CMK (cell line): ENCODE measurements at regions not wholly inside any gene's neighbourhood (a gene's known extent, or its start where the extent isn't known, plus 50 kb on each side); places are given as distances from the start of the nearest gene placed in this dataset.

Experiments
- DNase-seq: peaks from one replicate; pipeline ENCODE4 v3.0.0-alpha.2; 2010; ENCODE audit warnings: low read depth

DNA sequence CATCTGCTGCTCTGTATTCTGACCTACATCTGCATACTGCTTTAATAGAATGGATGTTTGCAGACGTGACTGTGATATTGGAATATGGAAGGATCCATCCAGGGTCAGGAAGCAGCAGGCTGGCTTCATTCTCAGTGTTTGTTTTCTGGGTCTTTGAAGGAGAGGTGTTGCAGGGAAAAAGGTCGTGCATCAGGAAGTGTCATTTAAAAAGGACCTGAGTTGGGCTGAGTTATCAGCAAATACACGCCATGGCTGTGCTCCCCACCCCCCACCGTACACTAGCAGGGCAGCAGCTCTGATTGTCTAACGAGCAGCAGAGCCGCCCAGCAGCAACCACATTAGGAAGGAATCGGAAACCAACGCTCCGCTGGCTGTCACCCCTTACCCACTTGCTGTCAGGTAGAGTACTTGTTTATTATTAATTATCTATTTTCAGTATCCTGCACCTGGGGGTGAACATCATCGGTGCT is 63.1 kb upstream of the STEAP1B start:
- DNase-seq = no peak

DNA sequence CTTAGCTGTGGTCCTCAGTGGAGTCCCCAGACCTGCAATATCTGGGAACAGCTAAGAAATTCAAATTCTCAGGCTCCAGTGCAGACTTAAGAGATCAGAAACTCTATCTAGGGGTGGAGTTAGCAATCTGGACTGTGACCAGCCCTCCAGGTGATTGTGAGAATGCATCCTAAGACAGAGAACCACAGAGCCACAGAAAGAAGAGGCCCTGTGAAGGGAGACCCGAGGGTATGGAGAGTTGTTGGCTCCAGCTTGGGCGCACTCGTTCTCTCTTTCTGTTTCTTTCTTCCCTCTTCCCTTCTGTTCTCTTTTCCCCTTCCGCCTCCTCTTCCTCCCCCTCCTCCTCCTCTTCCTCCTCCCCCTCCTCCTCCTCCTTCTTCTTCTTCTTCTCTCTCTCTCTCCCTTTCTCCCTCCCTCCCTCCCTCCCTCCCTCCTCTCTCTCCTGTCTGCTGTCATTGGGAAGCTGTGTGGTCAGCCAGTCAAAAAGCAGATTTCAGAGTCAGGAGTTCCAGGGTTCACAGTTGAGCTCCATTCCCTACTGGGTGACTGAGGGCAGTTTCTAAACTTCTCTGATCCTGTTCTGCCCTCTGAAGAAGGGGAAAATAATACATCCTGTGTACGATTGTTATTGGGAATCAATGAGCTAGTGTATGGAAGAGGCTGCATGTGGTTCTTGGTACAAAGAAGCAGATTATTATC is 62.1 kb upstream of the STEAP1B start:
- DNase-seq = no peak

DNA sequence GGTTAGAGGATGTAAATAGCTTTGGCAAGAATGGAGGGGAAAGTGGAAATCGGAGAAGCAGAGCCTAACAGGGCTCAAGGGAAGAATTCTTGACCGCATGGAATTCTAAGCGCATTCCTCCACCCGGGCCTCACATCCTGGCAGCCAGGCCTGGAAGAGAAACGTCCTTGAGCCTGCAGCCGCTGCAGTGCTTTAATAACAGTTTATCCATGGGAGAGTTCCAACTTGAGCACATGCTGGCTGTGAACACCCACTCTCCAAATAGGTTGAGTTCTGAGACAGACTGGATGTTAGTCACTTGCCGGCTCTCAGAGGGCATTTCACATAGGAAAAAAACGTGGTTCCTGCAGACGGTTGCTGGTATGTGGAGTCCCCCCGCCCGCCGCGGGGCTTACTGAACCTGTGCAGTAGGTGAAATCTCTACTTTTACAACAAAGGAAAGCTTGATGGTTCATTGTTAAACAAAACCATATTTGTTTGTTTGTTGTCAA is 61.4 kb upstream of the STEAP1B start:
- no peak for DNase-seq

DNA sequence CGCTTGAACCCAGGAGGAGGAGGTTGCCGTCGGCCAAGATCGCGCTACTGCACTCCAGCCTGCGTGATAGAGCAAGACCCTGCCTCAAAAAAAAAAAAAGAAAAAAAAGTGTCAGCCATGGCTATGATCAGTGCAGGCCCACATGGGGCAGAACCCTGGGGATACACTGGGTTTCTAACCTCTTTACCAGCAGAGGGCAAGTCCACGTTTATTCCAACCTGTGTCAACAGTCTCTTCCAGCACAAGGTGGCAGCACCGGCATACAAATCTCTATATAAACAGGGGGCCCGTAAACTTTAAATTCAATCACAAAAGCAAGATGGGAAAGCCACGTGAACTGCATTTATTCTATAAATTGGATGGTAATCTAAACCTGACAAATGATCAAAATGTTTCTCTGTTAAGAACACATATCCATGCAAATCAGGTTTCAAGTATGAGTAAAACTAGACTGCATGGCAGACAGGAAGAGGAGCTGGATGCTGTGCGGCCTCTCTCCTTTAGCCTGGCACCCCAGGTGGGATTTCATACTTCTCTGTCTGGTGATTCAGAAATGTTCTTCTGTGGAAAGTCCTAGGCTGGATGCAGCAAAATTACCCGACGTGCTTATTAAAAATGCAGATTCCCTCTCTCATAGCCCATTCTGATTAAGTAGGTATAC is 60.0 kb upstream of the STEAP1B start:
- DNase-seq = no peak

DNA sequence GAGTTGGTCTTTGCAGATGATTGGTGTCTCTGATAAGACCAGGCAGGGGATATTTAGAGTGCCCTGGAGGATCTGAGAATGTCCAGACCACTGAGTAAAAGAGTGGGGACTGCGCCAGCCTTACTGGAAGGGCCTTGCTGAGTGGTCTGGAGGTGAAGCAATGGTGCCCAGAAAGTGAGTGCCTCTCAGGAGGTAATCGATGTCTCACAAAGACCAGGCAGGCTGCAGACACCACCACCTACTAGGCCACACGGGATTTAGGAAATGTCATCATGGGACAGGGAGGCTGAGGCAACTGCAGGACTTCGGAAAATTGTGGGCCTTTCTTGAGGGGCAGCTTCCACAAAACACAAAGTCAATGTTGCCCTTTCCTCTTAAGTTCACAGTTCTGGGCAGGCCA is 57.2 kb upstream of the STEAP1B start:
- DNase-seq = no peak

DNA sequence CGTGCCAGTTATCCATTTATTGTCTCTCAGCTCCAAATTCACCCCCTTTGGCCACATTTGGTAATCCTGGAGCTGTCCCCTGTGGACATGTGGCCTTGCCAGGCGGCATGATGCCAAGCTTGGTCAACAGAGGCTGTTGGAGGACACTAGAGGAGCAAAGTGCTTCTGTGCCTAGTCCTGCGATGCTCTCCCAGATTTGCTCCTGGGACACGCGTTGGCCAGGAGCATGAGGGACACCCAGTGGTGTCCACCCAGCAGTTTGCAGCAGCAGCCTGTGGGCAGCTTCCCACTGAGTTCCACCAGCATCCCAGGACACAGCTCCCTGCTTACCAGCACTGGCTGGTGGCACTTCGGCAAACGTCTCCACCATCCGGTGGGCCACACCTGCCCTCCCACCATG is 55.5 kb upstream of the STEAP1B start:
- DNase-seq = no peak

DNA sequence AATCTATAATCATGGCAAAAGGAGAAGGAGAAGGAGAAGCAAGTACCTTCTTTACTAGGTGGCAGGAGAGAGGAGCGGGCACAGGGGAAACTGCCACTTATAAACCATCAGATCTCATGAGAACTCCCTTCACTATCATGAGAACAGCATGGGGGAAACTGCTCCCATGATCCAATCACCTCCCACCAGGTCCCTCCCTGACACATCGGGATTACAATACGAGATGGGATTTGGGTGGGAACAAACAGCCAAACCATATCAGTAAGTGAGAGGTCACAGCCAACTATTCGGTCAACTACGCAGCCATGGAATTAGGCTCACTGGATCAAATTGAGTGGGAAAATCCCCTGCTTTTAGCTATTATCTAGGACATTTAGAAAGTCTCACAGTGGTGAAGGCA is 54.2 kb upstream of the STEAP1B start:
- no peak for DNase-seq

DNA sequence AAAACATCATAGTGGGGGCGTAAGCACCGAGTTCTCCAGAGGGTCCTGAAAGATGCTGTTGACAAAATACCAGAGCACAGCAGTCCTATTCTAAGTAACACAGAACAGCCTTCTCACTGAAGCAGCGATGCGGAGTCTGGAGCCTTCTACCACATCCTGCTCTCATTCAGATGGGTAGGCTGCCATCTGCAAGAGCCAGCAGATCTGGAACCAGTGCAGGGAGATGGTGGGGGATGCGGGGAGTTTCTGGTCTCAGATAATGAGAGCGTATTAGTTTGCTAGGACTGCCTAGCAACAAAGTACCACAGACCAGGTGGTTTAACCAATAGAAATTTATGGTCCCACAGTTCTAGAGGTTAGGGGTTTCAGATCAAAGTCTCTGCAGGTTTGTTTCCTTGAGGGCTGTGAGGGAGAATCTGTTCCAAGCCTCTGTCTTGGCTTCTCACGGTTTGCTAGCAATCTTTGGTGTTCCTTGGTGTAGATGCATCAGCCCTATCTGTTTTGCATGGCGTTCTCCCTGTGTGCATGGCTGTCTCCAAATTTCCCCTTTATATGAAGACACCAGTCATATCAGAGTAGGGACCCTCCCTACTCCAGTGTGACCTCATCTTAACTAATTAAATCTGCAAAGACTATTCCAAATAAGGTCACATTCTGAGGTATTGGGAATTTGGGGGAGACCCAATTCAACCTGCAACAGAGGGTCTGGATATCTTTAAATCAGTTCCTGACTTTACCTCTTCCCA is 52.0 kb upstream of the STEAP1B start:
- DNase-seq = no peak

DNA sequence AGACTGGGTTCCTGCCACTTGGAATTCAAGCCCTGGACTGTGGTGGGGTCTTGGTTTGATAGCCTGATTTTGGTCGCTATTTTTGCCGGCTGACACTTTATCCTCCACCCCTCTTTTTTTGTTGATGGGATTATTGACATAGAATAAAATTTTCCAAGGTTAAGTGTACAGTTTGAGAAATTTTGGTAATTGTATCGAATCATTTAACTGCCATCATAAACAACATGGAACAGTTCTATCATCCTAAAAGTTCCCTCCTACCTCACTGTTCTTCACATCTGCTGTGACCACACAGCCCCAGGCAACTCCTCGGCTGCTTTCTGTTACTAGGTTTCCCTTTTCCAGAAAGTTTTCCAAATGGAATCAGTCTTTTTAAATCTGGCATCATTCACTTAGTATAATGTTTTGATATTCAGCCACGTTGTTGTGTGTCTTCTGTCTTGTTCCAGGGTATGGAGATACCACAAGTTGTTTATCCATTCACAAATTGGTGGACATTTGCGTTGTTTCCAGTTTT is 50.6 kb upstream of the STEAP1B start:
- DNase-seq = no peak

DNA sequence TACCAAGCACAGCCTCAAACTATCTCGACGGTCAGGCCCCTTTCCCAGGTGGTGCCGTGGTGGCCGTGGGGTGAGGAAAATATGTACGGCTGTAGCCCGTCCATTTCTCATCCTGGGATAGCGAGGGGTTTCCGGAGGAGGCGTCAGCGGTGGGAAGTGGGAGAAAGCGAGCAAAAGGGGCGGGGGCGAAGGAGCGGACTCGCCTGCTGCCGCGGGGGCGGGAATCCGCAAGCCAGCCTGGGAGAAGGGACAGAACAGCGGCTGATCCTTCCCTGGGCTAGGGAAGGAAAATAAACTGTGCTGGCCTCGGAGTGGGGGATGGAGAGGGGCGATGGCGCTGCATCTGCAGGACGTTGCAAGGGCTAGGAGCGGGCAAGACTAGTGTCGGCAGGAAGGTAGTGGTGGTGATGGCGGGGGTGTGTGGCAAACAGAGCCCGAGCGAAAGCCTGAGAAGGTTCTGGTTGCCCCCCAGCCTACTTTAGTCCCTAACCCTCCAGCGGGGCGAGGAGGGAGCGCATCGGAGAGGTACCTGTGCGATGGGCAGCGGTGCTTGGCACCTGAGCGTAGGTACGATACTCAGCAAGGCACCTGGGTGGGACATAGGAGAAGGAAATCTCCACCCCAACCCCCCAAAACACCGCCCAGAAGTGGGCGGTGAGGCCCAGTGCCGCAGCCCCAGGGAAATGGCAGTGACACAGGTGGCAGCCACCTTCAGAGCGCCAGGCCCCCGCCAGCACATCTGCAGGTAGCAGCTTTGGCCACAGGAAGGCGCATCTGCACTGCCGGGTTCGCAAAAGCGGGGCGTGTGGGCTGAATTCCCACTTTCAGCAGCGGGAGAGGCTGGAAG is 49.9 kb upstream of the STEAP1B start:
- DNase-seq = no peak
